ENCODE measurements at regions not wholly inside any gene's neighbourhood (a gene's known extent, or its start where the extent isn't known, plus 50 kb on each side); places are given as distances from the start of the nearest gene placed in this dataset.

- CTCF ChIA-PET = interaction anchor here (0.9 to 2.4 kb wide), 5 partner anchors 170 to 1801 kb away, joined by 3 to 18 read pairs (median 5); no protein-coding TSS in a partner anchor
- Histone ChIP-seq H3K79me2 (ENCODE audit: control insufficient read depth, insufficient read depth, low read length) (no peaks in the 10 kb centered on the region), H3K9me3 (ENCODE audit: control extremely low read depth in 1 of 3, control insufficient read depth in 2 of 3, insufficient read depth in 1 of 3, low read length in 2 of 3) (no peaks in the 10 kb centered on the region), H3K4me3 (ENCODE audit: control extremely low read depth in 1 of 5, extremely low read depth in 1 of 5, insufficient read depth in 1 of 5, low read depth in 2 of 5, low read length in 4 of 5) (no peak overlapping the region), H2AFZ (ENCODE audit: insufficient read depth, low read depth, low read length, poor library complexity, severe bottlenecking) (no peak overlapping the region), H3K27me3 (replicated peaks in 1 of 4; ENCODE audit: control extremely low read depth in 1 of 4, control insufficient read depth in 3 of 4, insufficient read depth in 4 of 4, low read length in 3 of 4) (no peaks in the 10 kb centered on the region), H3K9ac (ENCODE audit: low read length) (no peak overlapping the region), H3K4me1 (ENCODE audit: control insufficient read depth in 2 of 2, insufficient read depth in 2 of 2, low read length in 2 of 2) (peaks cover 18 to 21% of the 10 kb centered on the region in 2 donors), H3K36me3 (replicated peaks in 1 of 2; ENCODE audit: control extremely low read depth in 1 of 2, control insufficient read depth in 1 of 2, extremely low read depth in 1 of 2, insufficient read depth in 2 of 2, low read length in 1 of 2) (no peaks in the 10 kb centered on the region), H3K4me2 (replicated peaks; ENCODE audit: low read depth, low read length, poor library complexity, severe bottlenecking) (no peak overlapping the region), H4K20me1 (ENCODE audit: control insufficient read depth, insufficient read depth, low read length, poor library complexity, severe bottlenecking) (no peaks in the 10 kb centered on the region), H3K27ac (ENCODE audit: low read length in 2 of 2) (no peak overlapping the region)
- intact Hi-C loops (cut with micrococcal nuclease) = loop anchor here (2.0 to 5.0 kb wide), 2 partner anchors 95 to 574 kb away; no protein-coding TSS in a partner anchor
- ATAC-seq (ENCODE audit: low read depth) (peak; percentile 39), DNase-seq (peak; percentile 49)
- TF ChIP-seq CTCF (IDR thresholded peaks at IDR 0.05) = peak; percentile 65
- no peak for TF ChIP-seq EZH2 (IDR thresholded peaks at IDR 0.05; ENCODE audit: borderline replicate concordance, insufficient read depth, low read depth, low read length, poor library complexity, severe bottlenecking)
- Mint-ChIP-seq H3K4me3 (no peak overlapping the region), H3K4me1 (peaks cover 28% of the 10 kb centered on the region), H3K9me3 (ENCODE audit: insufficient read depth) (no peaks in the 10 kb centered on the region), H3K27ac (no peak overlapping the region), H3K27me3 (no peaks in the 10 kb centered on the region)
- WGBS (ENCODE audit: insufficient coverage) = 80% methylated on average over 1 of the region's 2 CpGs
- POLR2A ChIA-PET = no interaction called here
These were observed 308.4 kb downstream of the PDCD6IP start for GRCh38 chr3:34106879-34107278.

GRCh38 chr3:34107669-34108068 lies 309.2 kb downstream of the PDCD6IP start:
- Histone ChIP-seq H3K36me3 (replicated peaks in 1 of 2; ENCODE audit: control extremely low read depth in 1 of 2, control insufficient read depth in 1 of 2, extremely low read depth in 1 of 2, insufficient read depth in 2 of 2, low read length in 1 of 2) (no peaks in the 10 kb centered on the region), H3K4me3 (ENCODE audit: control extremely low read depth in 1 of 5, extremely low read depth in 1 of 5, insufficient read depth in 1 of 5, low read depth in 2 of 5, low read length in 4 of 5) (no peak overlapping the region), H4K20me1 (ENCODE audit: control insufficient read depth, insufficient read depth, low read length, poor library complexity, severe bottlenecking) (no peaks in the 10 kb centered on the region), H3K79me2 (ENCODE audit: control insufficient read depth, insufficient read depth, low read length) (no peaks in the 10 kb centered on the region), H2AFZ (ENCODE audit: insufficient read depth, low read depth, low read length, poor library complexity, severe bottlenecking) (peak overlapping the region; percentile 17), H3K4me2 (replicated peaks; ENCODE audit: low read depth, low read length, poor library complexity, severe bottlenecking) (peak overlapping the region; percentile 11), H3K9me3 (ENCODE audit: control extremely low read depth in 1 of 3, control insufficient read depth in 2 of 3, insufficient read depth in 1 of 3, low read length in 2 of 3) (no peaks in the 10 kb centered on the region), H3K4me1 (ENCODE audit: control insufficient read depth in 2 of 2, insufficient read depth in 2 of 2, low read length in 2 of 2) (peaks cover 13 to 15% of the 10 kb centered on the region in 2 donors), H3K27ac (ENCODE audit: low read length in 2 of 2) (no peak overlapping the region), H3K9ac (ENCODE audit: low read length) (no peak overlapping the region), H3K27me3 (replicated peaks in 1 of 4; ENCODE audit: control extremely low read depth in 1 of 4, control insufficient read depth in 3 of 4, insufficient read depth in 4 of 4, low read length in 3 of 4) (no peaks in the 10 kb centered on the region)
- no peak for DNase-seq
- Mint-ChIP-seq H3K9me3 (ENCODE audit: insufficient read depth) (no peaks in the 10 kb centered on the region), H3K4me1 (peaks cover 21% of the 10 kb centered on the region), H3K27ac (no peak overlapping the region), H3K4me3 (no peak overlapping the region), H3K27me3 (no peaks in the 10 kb centered on the region)
- POLR2A ChIA-PET = no interaction called here
- ATAC-seq (ENCODE audit: low read depth) = no peak
- intact Hi-C loops (cut with micrococcal nuclease) = loop anchor here (2.0 to 5.0 kb wide), 2 partner anchors 95 to 573 kb away; no protein-coding TSS in a partner anchor
- WGBS (ENCODE audit: insufficient coverage) = 0% methylated on average over 1 of the region's 4 CpGs
- TF ChIP-seq EZH2 (IDR thresholded peaks at IDR 0.05; ENCODE audit: borderline replicate concordance, insufficient read depth, low read depth, low read length, poor library complexity, severe bottlenecking) (no peak), CTCF (IDR thresholded peaks at IDR 0.05) (no peak)
- CTCF ChIA-PET = interaction anchor here (1.0 to 2.4 kb wide), 4 partner anchors 169 to 1801 kb away, joined by 3 to 18 read pairs (median 6); no protein-coding TSS in a partner anchor
